ENCODE measurements at regions not wholly inside any gene's neighbourhood (a gene's known extent, or its start where the extent isn't known, plus 50 kb on each side); places are given as distances from the start of the nearest gene placed in this dataset.

GRCh38 chr13:73703606-73704005 lies 430.6 kb downstream of the KLF12 start:
- Mint-ChIP-seq H3K9me3 (ENCODE audit: unreplicated experiment) (no peaks in the 10 kb centered on the region), H3K4me3 (ENCODE audit: unreplicated experiment) (no peak overlapping the region), H3K27me3 (ENCODE audit: unreplicated experiment) (no peaks in the 10 kb centered on the region), H3K27ac (ENCODE audit: unreplicated experiment) (no peak overlapping the region), H3K36me3 (ENCODE audit: low read depth, unreplicated experiment) (no peaks in the 10 kb centered on the region), H3K4me1 (ENCODE audit: unreplicated experiment) (peaks cover 2% of the 10 kb centered on the region)
- TF ChIP-seq CTCF (IDR thresholded peaks at IDR 0.05; ENCODE audit: unreplicated experiment), result no peak
- no peak for DNase-seq (ENCODE audit: low spot score)

- no peak overlapping the region for H3K4me3 Mint-ChIP-seq (ENCODE audit: unreplicated experiment)
Measured at GRCh38 chr13:73702419-73703071, 431.7 kb downstream of the KLF12 start.

GRCh38 chr13:73701160-73701559 lies 433.0 kb downstream of the KLF12 start:
- no peak for DNase-seq (ENCODE audit: low spot score)
- no peaks in the 10 kb centered on the region for H3K9me3 Mint-ChIP-seq (ENCODE audit: unreplicated experiment)
- no peak for TF ChIP-seq CTCF (IDR thresholded peaks at IDR 0.05; ENCODE audit: unreplicated experiment)
- no peaks in the 10 kb centered on the region for H3K36me3 Mint-ChIP-seq (ENCODE audit: low read depth, unreplicated experiment)
- no peak overlapping the region for H3K27ac Mint-ChIP-seq (ENCODE audit: unreplicated experiment)
- no peak overlapping the region for H3K4me3 Mint-ChIP-seq (ENCODE audit: unreplicated experiment)
- H3K4me1 Mint-ChIP-seq (ENCODE audit: unreplicated experiment), result peaks cover 2% of the 10 kb centered on the region
- peaks cover 3% of the 10 kb centered on the region for H3K27me3 Mint-ChIP-seq (ENCODE audit: unreplicated experiment)

More at GRCh38 chr13:73702419-73703071, 431.7 kb downstream of the KLF12 start:
- DNase-seq (ENCODE audit: low spot score), result no peak
- TF ChIP-seq CTCF (IDR thresholded peaks at IDR 0.05; ENCODE audit: unreplicated experiment), result no peak
- H3K4me1 Mint-ChIP-seq (ENCODE audit: unreplicated experiment), result peaks cover 2% of the 10 kb centered on the region
- H3K9me3 Mint-ChIP-seq (ENCODE audit: unreplicated experiment), result no peaks in the 10 kb centered on the region
- H3K27ac Mint-ChIP-seq (ENCODE audit: unreplicated experiment), result no peak overlapping the region
- H3K27me3 Mint-ChIP-seq (ENCODE audit: unreplicated experiment), result no peaks in the 10 kb centered on the region
- H3K36me3 Mint-ChIP-seq (ENCODE audit: low read depth, unreplicated experiment), result no peaks in the 10 kb centered on the region

GRCh38 chr13:73698859-73699258 lies 435.3 kb downstream of the KLF12 start:
- Mint-ChIP-seq H3K4me3 (ENCODE audit: unreplicated experiment) (no peak overlapping the region), H3K27me3 (ENCODE audit: unreplicated experiment) (peaks cover 5% of the 10 kb centered on the region), H3K9me3 (ENCODE audit: unreplicated experiment) (no peaks in the 10 kb centered on the region), H3K27ac (ENCODE audit: unreplicated experiment) (no peak overlapping the region), H3K4me1 (ENCODE audit: unreplicated experiment) (peaks cover 2% of the 10 kb centered on the region), H3K36me3 (ENCODE audit: low read depth, unreplicated experiment) (no peaks in the 10 kb centered on the region)
- no peak for TF ChIP-seq CTCF (IDR thresholded peaks at IDR 0.05; ENCODE audit: unreplicated experiment)
- DNase-seq (ENCODE audit: low spot score), result no peak

- DNase-seq (ENCODE audit: low spot score), result no peak
- Mint-ChIP-seq H3K4me1 (ENCODE audit: unreplicated experiment) (no peaks in the 10 kb centered on the region), H3K9me3 (ENCODE audit: unreplicated experiment) (no peaks in the 10 kb centered on the region), H3K27me3 (ENCODE audit: unreplicated experiment) (peaks cover 5% of the 10 kb centered on the region), H3K4me3 (ENCODE audit: unreplicated experiment) (no peak overlapping the region), H3K36me3 (ENCODE audit: low read depth, unreplicated experiment) (no peaks in the 10 kb centered on the region), H3K27ac (ENCODE audit: unreplicated experiment) (no peak overlapping the region)
- no peak for TF ChIP-seq CTCF (IDR thresholded peaks at IDR 0.05; ENCODE audit: unreplicated experiment)
Measured at GRCh38 chr13:73697166-73697565, 437.0 kb downstream of the KLF12 start.

Data from endothelial cell (in vitro differentiated cells).